IMR-90 (cell line): ENCODE measurements at regions not wholly inside any gene's neighbourhood (a gene's known extent, or its start where the extent isn't known, plus 50 kb on each side); places are given as distances from the start of the nearest gene placed in this dataset.

ENCODE experiments used
- CEBPB ChIP-seq: IDR thresholded peaks from 2 replicates; pipeline ENCODE4 v1.6.1; 2012; ENCODE audit warnings: low read depth, low read length, improper control_type of control experiment
- RCOR1 ChIP-seq: IDR thresholded peaks from 2 replicates; pipeline ENCODE4 v1.6.1; 2012; ENCODE audit warnings: mild to moderate bottlenecking, low read length, improper control_type of control experiment; ENCODE audit not compliant: insufficient replicate concordance
- TF ChIP-seq, protein P1 (sequence below): conservative IDR thresholded peaks from 2 replicates; pipeline ENCODE4 v1.5.1; 2012; ENCODE audit warnings: mild to moderate bottlenecking, low read depth, low read length, improper control_type of control experiment
- TF ChIP-seq, protein P2 (sequence below): fragments of 150-350 bp; IDR thresholded peaks from 2 replicates; pipeline ENCODE4 v1.6.1; 2017; ENCODE audit warnings: mild to moderate bottlenecking, antibody characterized with exemption, low read length, low read depth

DNA sequence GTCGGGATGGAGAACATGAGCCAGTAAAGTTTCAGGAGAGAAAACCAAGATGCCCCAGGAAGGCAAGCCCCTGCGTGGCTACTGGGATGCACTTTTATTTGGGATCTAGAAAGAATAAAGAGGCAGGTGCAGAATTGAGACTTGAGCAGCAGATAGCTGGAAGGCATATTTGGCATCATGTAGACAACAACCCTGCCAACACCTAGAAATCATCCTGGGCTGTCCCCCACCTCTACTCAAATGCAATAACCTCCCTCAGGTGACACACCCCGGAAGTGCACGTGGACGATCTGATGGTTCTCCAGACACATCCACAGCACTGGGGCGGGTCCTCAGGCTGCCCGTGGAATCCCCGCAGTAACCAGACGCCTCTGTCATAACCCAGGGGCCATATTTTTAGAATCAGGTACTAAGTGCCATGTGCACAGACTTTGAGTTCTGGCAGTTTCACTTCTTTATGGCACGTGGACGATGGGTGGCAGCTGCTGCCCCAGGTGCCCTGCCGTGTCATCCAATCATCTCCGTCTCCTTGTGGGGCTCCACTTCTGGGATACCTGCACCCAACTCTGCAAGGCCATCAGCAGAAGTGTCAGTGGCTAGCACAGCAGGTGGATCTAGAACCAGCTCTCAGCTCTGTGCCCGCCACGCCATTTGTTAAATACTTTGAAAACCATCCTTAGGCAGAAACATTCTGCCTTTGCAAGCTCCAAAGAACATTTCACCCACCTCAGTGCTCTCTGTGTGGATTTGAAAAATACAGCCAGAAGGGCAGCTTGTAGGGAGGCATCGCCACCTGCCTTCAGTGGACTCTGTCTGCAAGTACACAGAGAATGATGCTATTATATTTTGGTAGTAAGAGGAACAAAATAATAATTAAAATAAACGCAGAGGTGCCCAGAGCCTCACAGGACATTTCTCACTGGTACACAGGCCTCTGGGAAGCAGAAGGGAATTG lies 771.7 kb upstream of the TMEM132C start:
- TF ChIP-seq, protein P1, sequence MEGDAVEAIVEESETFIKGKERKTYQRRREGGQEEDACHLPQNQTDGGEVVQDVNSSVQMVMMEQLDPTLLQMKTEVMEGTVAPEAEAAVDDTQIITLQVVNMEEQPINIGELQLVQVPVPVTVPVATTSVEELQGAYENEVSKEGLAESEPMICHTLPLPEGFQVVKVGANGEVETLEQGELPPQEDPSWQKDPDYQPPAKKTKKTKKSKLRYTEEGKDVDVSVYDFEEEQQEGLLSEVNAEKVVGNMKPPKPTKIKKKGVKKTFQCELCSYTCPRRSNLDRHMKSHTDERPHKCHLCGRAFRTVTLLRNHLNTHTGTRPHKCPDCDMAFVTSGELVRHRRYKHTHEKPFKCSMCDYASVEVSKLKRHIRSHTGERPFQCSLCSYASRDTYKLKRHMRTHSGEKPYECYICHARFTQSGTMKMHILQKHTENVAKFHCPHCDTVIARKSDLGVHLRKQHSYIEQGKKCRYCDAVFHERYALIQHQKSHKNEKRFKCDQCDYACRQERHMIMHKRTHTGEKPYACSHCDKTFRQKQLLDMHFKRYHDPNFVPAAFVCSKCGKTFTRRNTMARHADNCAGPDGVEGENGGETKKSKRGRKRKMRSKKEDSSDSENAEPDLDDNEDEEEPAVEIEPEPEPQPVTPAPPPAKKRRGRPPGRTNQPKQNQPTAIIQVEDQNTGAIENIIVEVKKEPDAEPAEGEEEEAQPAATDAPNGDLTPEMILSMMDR: no peak
- TF ChIP-seq RCOR1 (no peak), CEBPB (no peak)
- TF ChIP-seq, protein P2, sequence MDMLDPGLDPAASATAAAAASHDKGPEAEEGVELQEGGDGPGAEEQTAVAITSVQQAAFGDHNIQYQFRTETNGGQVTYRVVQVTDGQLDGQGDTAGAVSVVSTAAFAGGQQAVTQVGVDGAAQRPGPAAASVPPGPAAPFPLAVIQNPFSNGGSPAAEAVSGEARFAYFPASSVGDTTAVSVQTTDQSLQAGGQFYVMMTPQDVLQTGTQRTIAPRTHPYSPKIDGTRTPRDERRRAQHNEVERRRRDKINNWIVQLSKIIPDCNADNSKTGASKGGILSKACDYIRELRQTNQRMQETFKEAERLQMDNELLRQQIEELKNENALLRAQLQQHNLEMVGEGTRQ: no peak
